Cortex of kidney (tissue), 1 donor: ENCODE measurements at regions not wholly inside any gene's neighbourhood (a gene's known extent, or its start where the extent isn't known, plus 50 kb on each side); places are given as distances from the start of the nearest gene placed in this dataset.
"Not testable (repeated sequence)": the region's sequence is repeated elsewhere in the genome, so short reads cannot be mapped to it uniquely, and the experiment has no call there.

Source experiments
- DNase-seq: peaks from one replicate; lab custom pipeline; 2025; lab: John Stamatoyannopoulos, UW

GRCh38 chr3:71956716-71957115, 171.8 kb upstream of the PROK2 start:
- DNase-seq, result no peak

GRCh38 chr3:71956069-71956340, 171.1 kb upstream of the PROK2 start:
- DNase-seq, result no peak

- no peak for DNase-seq
These were observed 170.5 kb upstream of the PROK2 start for GRCh38 chr3:71955240-71956068.

- no peak for DNase-seq
These were observed 166.9 kb upstream of the PROK2 start for GRCh38 chr3:71951842-71952241.

- DNase-seq, result no peak
These were observed 166.4 kb upstream of the PROK2 start for GRCh38 chr3:71951361-71951760.

GRCh38 chr3:71949442-71949841, 164.5 kb upstream of the PROK2 start:
- DNase-seq, result no peak

GRCh38 chr3:71944482-71945065, 159.6 kb upstream of the PROK2 start:
- DNase-seq, result no peak

- no peak for DNase-seq
These were observed 157.7 kb upstream of the PROK2 start for GRCh38 chr3:71942432-71943187.

- DNase-seq, result no peak
These were observed 155.5 kb upstream of the PROK2 start for GRCh38 chr3:71940486-71940885.

- DNase-seq, result not testable (repeated sequence)
These were observed 153.1 kb upstream of the PROK2 start for GRCh38 chr3:71938081-71938480.

- no peak for DNase-seq
These were observed 151.7 kb upstream of the PROK2 start for GRCh38 chr3:71936681-71937080.

- no peak for DNase-seq
These were observed 149.7 kb upstream of the PROK2 start for GRCh38 chr3:71934520-71935270.

GRCh38 chr3:71931922-71932321, 147.0 kb upstream of the PROK2 start:
- no peak for DNase-seq

GRCh38 chr3:71930056-71930991, 145.4 kb upstream of the PROK2 start:
- DNase-seq, result no peak

- no peak for DNase-seq
These were observed 143.3 kb upstream of the PROK2 start for GRCh38 chr3:71928212-71928611.

- DNase-seq, result no peak
These were observed 142.6 kb upstream of the PROK2 start for GRCh38 chr3:71927505-71928066.

- no peak for DNase-seq
These were observed 141.7 kb upstream of the PROK2 start for GRCh38 chr3:71926616-71927015.

- no peak for DNase-seq
These were observed 141.3 kb upstream of the PROK2 start for GRCh38 chr3:71926262-71926600.

GRCh38 chr3:71925511-71926261, 140.7 kb upstream of the PROK2 start:
- DNase-seq, result not testable (repeated sequence)

- no peak for DNase-seq
These were observed 139.8 kb upstream of the PROK2 start for GRCh38 chr3:71924721-71925120.
